Psoas muscle (tissue), 7 donors: ENCODE measurements at regions not wholly inside any gene's neighbourhood (a gene's known extent, or its start where the extent isn't known, plus 50 kb on each side); places are given as distances from the start of the nearest gene placed in this dataset.

Source experiments
- ATAC-seq, 4 donors: fragments of 200-7000 bp; cut with Tn5 transposase; one replicate each; pipeline ENCODE4 v1.9.1; 2020; ENCODE audit warnings: moderate library complexity in 3 of 4, mild to moderate bottlenecking in 2 of 4
- DNase-seq, 2 donors: peaks; one replicate each; pipeline ENCODE4 v3.0.0-alpha.2; 2020
- H3K27ac ChIP-seq: fragments of 200-600 bp; one replicate; pipeline ENCODE4 v1.8.0; 2022
- H3K27me3 ChIP-seq, 3 donors: fragments of 200-600 bp in 1 of 3; one replicate each; pipeline versions ENCODE4 v1.6.1 to v1.8.0; 2013 to 2022; ENCODE audit warnings: low read length in 2 of 3, mild to moderate bottlenecking in 2 of 3, moderate library complexity in 1 of 3; ENCODE audit not compliant: insufficient read depth in 3 of 3
- H3K36me3 ChIP-seq, 2 donors: fragments of 200-600 bp in 1 of 2; one replicate each; pipeline versions ENCODE4 v1.6.1 to v1.8.0; 2013 to 2022; ENCODE audit warnings: low read depth in 1 of 2, mild to moderate bottlenecking in 1 of 2, moderate library complexity in 1 of 2; ENCODE audit not compliant: insufficient read depth in 1 of 2
- H3K4me1 ChIP-seq: fragments of 200-600 bp; one replicate; pipeline ENCODE4 v1.8.0; 2022
- H3K4me3 ChIP-seq: fragments of 200-600 bp; one replicate; pipeline ENCODE4 v1.8.0; 2022; ENCODE audit warnings: mild to moderate bottlenecking
- H3K9me3 ChIP-seq: fragments of 200-600 bp; one replicate; pipeline ENCODE4 v1.8.0; 2022
- WGBS, 3 donors: extraction: QIAGEN DNeasy Blood & Tissue Kit; methylation state at CpG; one replicate each; pipeline versions ENCODE4 v1.1.6 to v1.1.7; 2013; 5-methylcytosine and 5-hydroxymethylcytosine counted together
- intact Hi-C, 2 donors: fragments of 100-400 bp; cut with DNase I; formaldehyde crosslinking; loops; one replicate each; pipeline versions ENCODE4 v1.11.0 to v1.14.2; 2022
- TF ChIP-seq, protein P1 (sequence below): fragments of 200-600 bp; IDR thresholded peaks from one replicate; pipeline ENCODE4 v1.8.0; 2022; ENCODE audit warnings: antibody characterized with exemption
- donor health status: healthy with polysubstance abuse.
- donor health status: DM: no; HTN: no; CAD: no; lungs with moderate emphysema.
- donor health status: Bipolar disorder and iron deficiency.
- donor health status: healthy.
- donor health status: DM: yes; HTN: yes; CAD: no.
- donor health status: DM: no; HTN: no; CAD: no.
- donor health status: DM: yes; HTN: yes; CAD: no.

GRCh38 chr4:29415771-29416170 lies 1304.4 kb upstream of the PCDH7 start:
- 69 to 78% (median 75%) methylated on average over 3 of the region's 3 CpGs for WGBS, 3 donors
- TF ChIP-seq, protein P1, sequence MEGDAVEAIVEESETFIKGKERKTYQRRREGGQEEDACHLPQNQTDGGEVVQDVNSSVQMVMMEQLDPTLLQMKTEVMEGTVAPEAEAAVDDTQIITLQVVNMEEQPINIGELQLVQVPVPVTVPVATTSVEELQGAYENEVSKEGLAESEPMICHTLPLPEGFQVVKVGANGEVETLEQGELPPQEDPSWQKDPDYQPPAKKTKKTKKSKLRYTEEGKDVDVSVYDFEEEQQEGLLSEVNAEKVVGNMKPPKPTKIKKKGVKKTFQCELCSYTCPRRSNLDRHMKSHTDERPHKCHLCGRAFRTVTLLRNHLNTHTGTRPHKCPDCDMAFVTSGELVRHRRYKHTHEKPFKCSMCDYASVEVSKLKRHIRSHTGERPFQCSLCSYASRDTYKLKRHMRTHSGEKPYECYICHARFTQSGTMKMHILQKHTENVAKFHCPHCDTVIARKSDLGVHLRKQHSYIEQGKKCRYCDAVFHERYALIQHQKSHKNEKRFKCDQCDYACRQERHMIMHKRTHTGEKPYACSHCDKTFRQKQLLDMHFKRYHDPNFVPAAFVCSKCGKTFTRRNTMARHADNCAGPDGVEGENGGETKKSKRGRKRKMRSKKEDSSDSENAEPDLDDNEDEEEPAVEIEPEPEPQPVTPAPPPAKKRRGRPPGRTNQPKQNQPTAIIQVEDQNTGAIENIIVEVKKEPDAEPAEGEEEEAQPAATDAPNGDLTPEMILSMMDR, result no peak

DNA sequence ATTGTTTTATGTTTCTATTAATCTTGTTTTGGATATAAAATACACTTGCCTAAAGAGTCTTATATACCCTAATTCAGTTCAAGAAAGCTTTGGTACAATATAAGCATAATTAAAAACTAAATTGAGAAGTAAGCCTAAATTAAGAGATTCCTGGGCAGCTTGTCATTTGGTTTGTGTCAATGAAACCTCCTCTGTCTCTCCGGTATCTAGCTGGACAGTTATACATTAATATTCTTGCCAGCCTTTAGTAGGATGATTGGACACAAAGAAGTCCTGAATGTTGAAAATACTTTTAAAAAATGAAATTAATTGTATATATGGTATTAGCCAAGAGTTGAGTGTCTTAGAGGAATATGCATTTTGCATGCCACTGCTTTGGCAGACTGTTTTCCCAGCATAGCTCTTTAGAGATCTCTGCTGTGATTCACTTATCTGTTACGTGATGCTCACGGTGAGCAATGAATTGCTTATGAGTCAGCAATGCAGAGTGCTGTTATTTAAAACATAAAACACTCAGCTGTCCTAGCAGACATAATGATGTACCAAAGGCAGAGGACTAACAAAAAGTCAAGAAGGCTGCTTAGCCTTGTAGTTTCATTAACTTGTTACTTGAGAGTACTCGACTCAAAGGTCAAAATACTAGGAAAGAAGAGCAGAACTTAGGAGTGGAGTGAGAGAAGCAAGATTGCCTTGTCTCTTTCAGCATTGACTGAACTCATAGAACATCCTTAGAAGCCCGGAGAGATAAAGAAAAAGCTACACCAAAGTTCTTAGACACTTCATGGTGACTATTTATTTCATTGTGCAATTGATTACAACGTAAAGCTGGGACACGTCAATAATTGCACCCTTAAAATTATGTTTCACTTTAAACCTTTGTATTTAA lies 1296.1 kb upstream of the PCDH7 start:
- Histone ChIP-seq H3K4me1 (no peaks in the 10 kb centered on the region), H3K27me3 (no peaks in the 10 kb centered on the region), H3K4me3 (no peak overlapping the region), H3K9me3 (no peaks in the 10 kb centered on the region), H3K36me3 (no peaks in the 10 kb centered on the region), H3K27ac (no peak overlapping the region)
- DNase-seq, result no peak
- intact Hi-C loops, result no loop called here
- ATAC-seq, result no peak
- 69 to 74% (median 71%) methylated on average over 7 of the region's 7 CpGs for WGBS, 3 donors
- TF ChIP-seq, protein P1, result no peak

More at GRCh38 chr4:29415771-29416170, 1304.4 kb upstream of the PCDH7 start:
- DNase-seq (no peak), ATAC-seq (no peak)
- H3K36me3 ChIP-seq, result no peaks in the 10 kb centered on the region
- H3K27ac ChIP-seq, result no peak overlapping the region
- H3K4me1 ChIP-seq, result no peaks in the 10 kb centered on the region
- H3K27me3 ChIP-seq, result no peaks in the 10 kb centered on the region
- intact Hi-C loops, result loop anchor here in 1 of 2 donors (5.0 kb wide), 1 partner anchor 43 kb away; no protein-coding TSS in a partner anchor
- H3K4me3 ChIP-seq, result no peak overlapping the region
- H3K9me3 ChIP-seq, result no peaks in the 10 kb centered on the region

DNA sequence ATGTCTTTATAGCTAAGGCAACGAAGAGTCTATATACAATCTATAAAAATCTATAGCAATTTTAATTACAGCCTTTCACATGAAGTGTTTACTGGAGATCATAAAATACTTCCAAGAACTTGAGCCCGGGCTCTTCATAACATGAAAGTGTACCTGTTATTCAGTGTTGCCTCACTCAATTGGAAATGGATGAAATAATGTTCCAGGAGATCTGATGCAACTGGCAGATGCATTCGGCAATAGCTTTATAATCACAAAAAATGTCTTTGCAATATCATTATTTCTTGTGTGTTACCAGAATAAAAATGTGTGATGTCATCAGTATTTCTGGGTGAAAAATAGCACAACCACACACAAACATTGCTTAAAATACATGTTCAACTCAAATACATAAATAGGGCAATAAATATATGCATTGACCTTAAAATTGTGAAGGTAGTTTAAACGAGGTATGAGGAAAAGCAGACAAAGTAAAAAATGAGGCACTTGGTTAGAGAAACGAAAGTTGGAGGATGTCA lies 1266.8 kb upstream of the PCDH7 start:
- no peaks in the 10 kb centered on the region for H3K9me3 ChIP-seq
- no peak for ATAC-seq
- H3K36me3 ChIP-seq, result no peaks in the 10 kb centered on the region
- TF ChIP-seq, protein P1, result no peak
- H3K27ac ChIP-seq, result no peak overlapping the region
- H3K4me1 ChIP-seq, result no peaks in the 10 kb centered on the region
- no peak overlapping the region for H3K4me3 ChIP-seq
- no peak for DNase-seq
- H3K27me3 ChIP-seq, result no peaks in the 10 kb centered on the region
- WGBS, 3 donors, result 72 to 76% (median 72%) methylated on average over 5 of the region's 5 CpGs
- intact Hi-C loops, result no loop called here

DNA sequence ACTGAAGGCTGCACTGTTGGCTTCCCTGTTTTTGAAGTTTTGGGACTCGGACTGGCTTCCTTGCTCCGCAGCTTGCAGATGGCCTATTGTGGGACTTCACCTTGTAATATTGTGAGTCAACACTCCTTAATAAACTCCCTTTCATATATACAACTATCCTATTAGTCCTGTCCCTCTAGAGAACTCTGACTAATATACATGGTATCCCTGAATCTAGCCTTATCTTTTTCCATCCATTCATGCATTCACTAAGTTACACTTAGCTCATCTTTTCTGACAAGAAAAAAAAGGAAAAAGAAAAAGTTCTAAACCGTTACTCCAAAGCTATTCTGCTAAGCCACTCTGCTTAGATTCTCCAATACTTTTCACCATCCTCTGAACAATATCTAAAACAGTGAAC lies 1260.2 kb upstream of the PCDH7 start:
- Histone ChIP-seq H3K27me3 (no peaks in the 10 kb centered on the region), H3K4me1 (no peaks in the 10 kb centered on the region), H3K36me3 (no peaks in the 10 kb centered on the region), H3K9me3 (no peaks in the 10 kb centered on the region), H3K27ac (no peak overlapping the region), H3K4me3 (no peak overlapping the region)
- intact Hi-C loops, result no loop called here
- ATAC-seq (no peak), DNase-seq (no peak)
- TF ChIP-seq, protein P1, result no peak
- 82 to 91% (median 87%) methylated on average over 3 of the region's 3 CpGs for WGBS, 3 donors
